Lung (tissue), 11 donors: ENCODE measurements at regions not wholly inside any gene's neighbourhood (a gene's known extent, or its start where the extent isn't known, plus 50 kb on each side); places are given as distances from the start of the nearest gene placed in this dataset.
A peak's percentile ranks its signal among the peaks of the same experiment; 100 is the strongest.

Experiments used
- ATAC-seq: fragments of 200-7000 bp; cut with Tn5 transposase; one replicate; pipeline ENCODE4 v1.9.1; 2020; ENCODE audit warnings: moderate number of reproducible peaks; ENCODE audit not compliant: insufficient read depth, low FRiP score
- DNase-seq, 3 donors: peaks; one replicate each; pipeline ENCODE4 v3.0.0-alpha.2; 2013 to 2017
- H3K27ac ChIP-seq, 2 donors: one replicate each; pipeline ENCODE4 v1.5.1; 2013; ENCODE audit warnings: mild to moderate bottlenecking in 2 of 2, moderate library complexity in 2 of 2, control low read depth in 1 of 2, inconsistent platforms in 1 of 2, low read depth in 1 of 2, low read length in 1 of 2
- H3K27me3 ChIP-seq, 3 donors: one replicate each; pipeline ENCODE4 v1.5.1; 2013; ENCODE audit warnings: low read length in 2 of 3; ENCODE audit not compliant: control insufficient read depth in 3 of 3, insufficient read depth in 3 of 3
- H3K36me3 ChIP-seq, 4 donors: one replicate each; pipeline ENCODE4 v1.5.1; 2013; ENCODE audit warnings: low read length in 4 of 4, mild to moderate bottlenecking in 1 of 4, moderate library complexity in 1 of 4; ENCODE audit not compliant: control insufficient read depth in 4 of 4, insufficient read depth in 4 of 4
- H3K4me1 ChIP-seq, 5 donors: one replicate each; pipeline ENCODE4 v1.5.1; 2013; ENCODE audit warnings: low read length in 5 of 5, mild to moderate bottlenecking in 2 of 5, moderate library complexity in 1 of 5; ENCODE audit not compliant: control insufficient read depth in 5 of 5, insufficient read depth in 5 of 5
- H3K4me3 ChIP-seq: one replicate; pipeline ENCODE4 v1.5.1; 2013; ENCODE audit warnings: mild to moderate bottlenecking, control low read depth, moderate library complexity
- H3K9ac ChIP-seq, 2 donors: one replicate each; pipeline ENCODE4 v1.5.1; 2013; ENCODE audit warnings: low read length in 2 of 2, control low read depth in 1 of 2; ENCODE audit not compliant: insufficient read depth in 1 of 2
- H3K9me3 ChIP-seq, 4 donors: one replicate each; pipeline ENCODE4 v1.5.1; 2013; ENCODE audit warnings: low read length in 3 of 4, mild to moderate bottlenecking in 1 of 4, moderate library complexity in 1 of 4; ENCODE audit not compliant: control insufficient read depth in 4 of 4, insufficient read depth in 3 of 4
- CTCF ChIP-seq: IDR thresholded peaks from 2 replicates; pipeline ENCODE4 v1.5.1; 2012; ENCODE audit warnings: mild to moderate bottlenecking; ENCODE audit errors: control extremely low read depth, extremely low read depth
- WGBS, 2 donors: extraction: QIAGEN DNeasy Blood & Tissue Kit; methylation state at CpG; one replicate each; pipeline ENCODE4 v1.1.7; 2013; 5-methylcytosine and 5-hydroxymethylcytosine counted together
- donor health status: control.
- donor health status: control.
- donor health status: Bipolar disorder and iron deficiency.
- donor health status: healthy.
- donor health status: DM: yes; HTN: yes; CAD: no.

GRCh38 chr15:79218588-79219200 lies 63.8 kb upstream of the ANKRD34C start:
- H3K9me3 ChIP-seq, result peaks cover 0 to 5% (median 0%) of the 10 kb centered on the region in 4 donors
- ATAC-seq (no peak), DNase-seq (peak in 2 of 3 donors; percentile 7 to 11)
- no peak for TF ChIP-seq CTCF
- peaks cover 0 to 6% (median 0%) of the 10 kb centered on the region in 3 donors for H3K27me3 ChIP-seq
- no peaks in the 10 kb centered on the region for H3K36me3 ChIP-seq
- 68 to 81% methylated on average over 5 of the region's 5 CpGs for WGBS, 2 donors
- no peak overlapping the region for H3K4me3 ChIP-seq
- H3K9ac ChIP-seq, result no peak overlapping the region
- no peaks in the 10 kb centered on the region for H3K4me1 ChIP-seq
- H3K27ac ChIP-seq, result no peak overlapping the region

GRCh38 chr15:79213650-79214049 lies 68.9 kb upstream of the ANKRD34C start:
- 44 to 51% methylated on average over 3 of the region's 3 CpGs for WGBS, 2 donors
- Histone ChIP-seq H3K4me3 (no peak overlapping the region), H3K36me3 (no peaks in the 10 kb centered on the region), H3K4me1 (no peaks in the 10 kb centered on the region), H3K9me3 (peaks cover 0 to 5% (median 0%) of the 10 kb centered on the region in 4 donors), H3K27ac (no peak overlapping the region), H3K9ac (no peak overlapping the region), H3K27me3 (peaks cover 8 to 23% (median 14%) of the 10 kb centered on the region in 3 donors)
- no peak for TF ChIP-seq CTCF
- ATAC-seq, result no peak
- DNase-seq, result no peak

GRCh38 chr15:79212589-79213157 lies 69.8 kb upstream of the ANKRD34C start:
- 75 to 78% methylated on average over 11 of the region's 11 CpGs for WGBS, 2 donors
- H3K4me3 ChIP-seq, result no peak overlapping the region
- H3K9ac ChIP-seq, result no peak overlapping the region
- H3K4me1 ChIP-seq, result no peaks in the 10 kb centered on the region
- peaks cover 0 to 5% (median 0%) of the 10 kb centered on the region in 4 donors for H3K9me3 ChIP-seq
- no peak overlapping the region for H3K27ac ChIP-seq
- H3K27me3 ChIP-seq, result peaks cover 8 to 23% (median 14%) of the 10 kb centered on the region in 3 donors
- H3K36me3 ChIP-seq, result no peaks in the 10 kb centered on the region
- DNase-seq (no peak), ATAC-seq (no peak)
- TF ChIP-seq CTCF, result no peak
